GM12892 (cell line): ENCODE measurements at regions not wholly inside any gene's neighbourhood (a gene's known extent, or its start where the extent isn't known, plus 50 kb on each side); places are given as distances from the start of the nearest gene placed in this dataset.

Experiments used
- POLR2A ChIP-seq: IDR thresholded peaks from 2 replicates; pipeline ENCODE4 v1.6.1; 2011; ENCODE audit warnings: low read depth, low read length, control low read depth
- POLR2AphosphoS5 ChIP-seq: IDR thresholded peaks from 2 replicates; pipeline ENCODE4 v1.6.1; 2011; ENCODE audit warnings: low read depth, low read length, control low read depth
- TAF1 ChIP-seq: IDR thresholded peaks from 2 replicates; pipeline ENCODE4 v1.6.1; 2011; ENCODE audit warnings: low read depth, mild to moderate bottlenecking, control low read depth, low read length, borderline replicate concordance

DNA sequence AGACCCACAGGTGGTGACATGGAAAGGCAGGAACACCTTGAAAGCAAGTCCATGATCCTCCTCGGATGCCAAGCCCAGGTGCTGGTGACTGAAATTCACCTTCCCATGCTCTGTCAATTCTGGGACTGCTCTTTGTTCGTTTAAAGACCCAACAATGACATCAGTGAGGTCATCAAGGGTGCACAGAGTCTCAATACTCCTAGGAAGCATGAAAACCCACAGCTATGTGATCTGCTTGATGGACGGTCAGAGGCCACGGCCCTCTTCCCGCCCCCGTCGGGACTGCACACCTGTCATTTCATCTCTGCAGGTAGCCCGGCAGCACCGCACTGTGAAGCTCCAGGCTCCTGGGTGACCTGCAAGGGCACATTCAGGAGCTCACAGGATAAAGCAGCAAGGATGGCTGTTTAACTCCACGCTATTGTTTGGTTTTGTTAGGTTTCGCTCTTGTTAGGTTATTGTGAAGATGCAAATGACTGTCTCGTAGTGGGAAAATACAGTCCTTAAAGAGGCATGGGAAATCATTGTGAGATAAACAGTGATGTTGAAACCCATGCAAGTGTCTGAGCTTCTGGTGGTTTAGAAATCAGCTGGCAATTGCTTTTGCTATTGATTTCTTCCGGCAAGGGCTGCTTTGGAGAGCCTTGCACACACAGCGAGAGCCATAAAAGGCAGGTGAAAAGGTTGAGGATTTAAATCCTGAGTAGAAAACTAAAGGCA is 124.8 kb upstream of the AJAP1 start:
- TF ChIP-seq POLR2AphosphoS5 (no peak), POLR2A (no peak), TAF1 (no peak)
